Gastroesophageal sphincter (tissue), 4 donors: ENCODE measurements at regions not wholly inside any gene's neighbourhood (a gene's known extent, or its start where the extent isn't known, plus 50 kb on each side); places are given as distances from the start of the nearest gene placed in this dataset.

Experiments
- ATAC-seq: fragments of 150-250 bp; one replicate; pipeline ENCODE4 v1.9.1; 2016; ENCODE audit warnings: mild to moderate bottlenecking, moderate library complexity
- H3K27ac ChIP-seq, 4 donors: fragments of 200-600 bp; sonication (generic) in 3 of 4; 1 replicate in 3 of 4; 2 replicates in 1 of 4; pipeline ENCODE4 v1.5.1; 2016 to 2019
- H3K27me3 ChIP-seq: fragments of 200-600 bp; sonication (generic); one replicate; pipeline ENCODE4 v1.5.1; 2019
- H3K36me3 ChIP-seq, 2 donors: fragments of 200-600 bp; sonication (generic); one replicate each; pipeline ENCODE4 v1.5.1; 2019; ENCODE audit warnings: control low read depth in 1 of 2
- H3K4me1 ChIP-seq, 3 donors: fragments of 200-600 bp; sonication (generic); 1 replicate in 2 of 3; 2 replicates in 1 of 3; pipeline ENCODE4 v1.5.1; 2016 to 2019; ENCODE audit warnings: control low read depth in 2 of 3
- H3K4me3 ChIP-seq, 2 donors: fragments of 200-600 bp; sonication (generic); one replicate each; pipeline ENCODE4 v1.5.1; 2019; ENCODE audit warnings: mild to moderate bottlenecking in 1 of 2, moderate library complexity in 1 of 2
- H3K9me3 ChIP-seq, 3 donors: fragments of 200-600 bp; sonication (generic); one replicate each; pipeline ENCODE4 v1.5.1; 2017 to 2019; ENCODE audit warnings: control low read depth in 2 of 3
- CTCF ChIP-seq, 4 experiments: fragments of 200-600 bp in 2 of 4; fragments of 450-650 bp in 2 of 4; sonication (generic) in 1 of 4; IDR thresholded peaks; one replicate each; pipeline ENCODE4 v1.5.1; 2017 to 2019; ENCODE audit warnings: antibody characterized with exemption in 4 of 4, mild to moderate bottlenecking in 2 of 4, moderate library complexity in 2 of 4
- EP300 ChIP-seq: sonication (generic); formaldehyde crosslinking; IDR thresholded peaks from one replicate; pipeline ENCODE4 v1.6.1; 2017; ENCODE audit warnings: antibody characterized with exemption, mild to moderate bottlenecking
- POLR2A ChIP-seq, 2 donors: fragments of 450-650 bp; IDR thresholded peaks; one replicate each; pipeline ENCODE4 v1.6.1; 2017; ENCODE audit warnings: antibody characterized with exemption in 2 of 2, mild to moderate bottlenecking in 2 of 2, moderate library complexity in 1 of 2
- POLR2AphosphoS5 ChIP-seq: sonication (generic); formaldehyde crosslinking; IDR thresholded peaks from one replicate; pipeline ENCODE4 v1.6.1; 2017; ENCODE audit warnings: antibody characterized with exemption
- WGBS, 2 donors: methylation state at CpG; one replicate each; pipeline ENCODE4 v1.1.5; 2018; ENCODE audit warnings: low coverage in 1 of 2; 5-methylcytosine and 5-hydroxymethylcytosine counted together

GRCh38 chr18:6498289-6498856 is 83.7 kb upstream of the L3MBTL4 start:
- H3K27ac ChIP-seq, result no peak overlapping the region
- no peaks in the 10 kb centered on the region for H3K9me3 ChIP-seq
- 35 to 37% methylated on average over 2 of the region's 2 CpGs for WGBS, 2 donors
- H3K27me3 ChIP-seq, result no peaks in the 10 kb centered on the region
- no peak overlapping the region for H3K4me3 ChIP-seq
- H3K36me3 ChIP-seq, result no peaks in the 10 kb centered on the region
- no peak for ATAC-seq
- TF ChIP-seq POLR2AphosphoS5 (no peak), CTCF (IDR thresholded peaks at IDR 0.05) (no peak)
- H3K4me1 ChIP-seq, result no peaks in the 10 kb centered on the region

GRCh38 chr18:6504605-6505497 is 90.1 kb upstream of the L3MBTL4 start:
- no peak for ATAC-seq
- H3K36me3 ChIP-seq, result no peaks in the 10 kb centered on the region

GRCh38 chr18:6505498-6505875 is 90.8 kb upstream of the L3MBTL4 start:
- Histone ChIP-seq H3K27ac (no peak overlapping the region), H3K9me3 (no peaks in the 10 kb centered on the region), H3K4me1 (no peaks in the 10 kb centered on the region), H3K4me3 (no peak overlapping the region), H3K27me3 (no peaks in the 10 kb centered on the region), H3K36me3 (no peaks in the 10 kb centered on the region)
- WGBS, 2 donors, result 21 to 61% methylated on average over 2 of the region's 2 CpGs
- TF ChIP-seq POLR2AphosphoS5 (no peak), POLR2A (IDR thresholded peaks at IDR 0.05) (no peak), EP300 (no peak), CTCF (IDR thresholded peaks at IDR 0.05) (no peak)
- no peak for ATAC-seq

More at GRCh38 chr18:6504605-6505497, 90.1 kb upstream of the L3MBTL4 start:
- Histone ChIP-seq H3K27ac (no peak overlapping the region), H3K4me3 (no peak overlapping the region), H3K9me3 (no peaks in the 10 kb centered on the region), H3K27me3 (no peaks in the 10 kb centered on the region), H3K4me1 (no peaks in the 10 kb centered on the region)
- TF ChIP-seq POLR2AphosphoS5, result no peak
- TF ChIP-seq POLR2A (IDR thresholded peaks at IDR 0.05), result no peak
- TF ChIP-seq EP300, result no peak
- no peak for TF ChIP-seq CTCF (IDR thresholded peaks at IDR 0.05)
- 72 to 80% methylated on average over 3 to 5 of the region's 5 CpGs for WGBS, 2 donors

GRCh38 chr18:6509417-6509816 is 94.7 kb upstream of the L3MBTL4 start:
- H3K4me1 ChIP-seq, result no peaks in the 10 kb centered on the region
- no peaks in the 10 kb centered on the region for H3K36me3 ChIP-seq
- H3K27ac ChIP-seq, result no peak overlapping the region
- H3K4me3 ChIP-seq, result no peak overlapping the region
- TF ChIP-seq POLR2A (IDR thresholded peaks at IDR 0.05), result no peak
- TF ChIP-seq POLR2AphosphoS5, result no peak
- no peak for TF ChIP-seq CTCF (IDR thresholded peaks at IDR 0.05)
- TF ChIP-seq EP300, result no peak
- H3K9me3 ChIP-seq, result no peaks in the 10 kb centered on the region
- 45 to 58% methylated on average over 6 to 7 of the region's 7 CpGs for WGBS, 2 donors
- no peak for ATAC-seq
- H3K27me3 ChIP-seq, result peaks cover 5% of the 10 kb centered on the region

GRCh38 chr18:6509832-6510231 is 95.1 kb upstream of the L3MBTL4 start:
- ATAC-seq, result no peak
- H3K4me3 ChIP-seq, result no peak overlapping the region
- no peak overlapping the region for H3K27ac ChIP-seq
- WGBS, 2 donors, result 6 to 16% methylated on average over 1 to 2 of the region's 2 CpGs
- H3K4me1 ChIP-seq, result no peaks in the 10 kb centered on the region
- peaks cover 5% of the 10 kb centered on the region for H3K27me3 ChIP-seq
- no peak for TF ChIP-seq CTCF (IDR thresholded peaks at IDR 0.05)
- no peak for TF ChIP-seq POLR2A (IDR thresholded peaks at IDR 0.05)
- no peak for TF ChIP-seq POLR2AphosphoS5
- no peak for TF ChIP-seq EP300
- no peaks in the 10 kb centered on the region for H3K36me3 ChIP-seq
- peaks cover 0 to 3% (median 0%) of the 10 kb centered on the region in 3 donors for H3K9me3 ChIP-seq
